Right atrium auricular region (tissue), 2 donors: ENCODE measurements at regions not wholly inside any gene's neighbourhood (a gene's known extent, or its start where the extent isn't known, plus 50 kb on each side); places are given as distances from the start of the nearest gene placed in this dataset.

Source experiments
- DNase-seq: peaks from one replicate; pipeline ENCODE4 v3.0.0-alpha.2; 2019; ENCODE audit warnings: low spot score
- H3K27ac ChIP-seq, 2 donors: fragments of 200-600 bp; sonication (generic); 1 replicate in 1 of 2; 2 replicates in 1 of 2; pipeline ENCODE4 v1.5.1; 2016 to 2019
- H3K27me3 ChIP-seq, 2 donors: fragments of 200-600 bp; sonication (generic); one replicate each; pipeline versions ENCODE4 v1.5.1 to v1.6.0; 2017 to 2019
- H3K36me3 ChIP-seq: fragments of 200-600 bp; sonication (generic); one replicate; pipeline ENCODE4 v1.5.1; 2016
- H3K4me1 ChIP-seq, 2 donors: fragments of 200-600 bp; sonication (generic); one replicate each; pipeline versions ENCODE4 v1.5.1 to v1.6.0; 2017 to 2019
- H3K4me3 ChIP-seq, 2 donors: fragments of 200-600 bp; sonication (generic); 1 replicate in 1 of 2; 2 replicates in 1 of 2; pipeline ENCODE4 v1.5.1; 2017 to 2019; ENCODE audit warnings: mild to moderate bottlenecking in 1 of 2, moderate library complexity in 1 of 2
- H3K9me3 ChIP-seq, 2 donors: fragments of 200-600 bp; sonication (generic); one replicate each; pipeline ENCODE4 v1.5.1; 2019
- CTCF ChIP-seq, 2 donors: fragments of 200-600 bp; sonication (generic); IDR thresholded peaks; one replicate each; pipeline ENCODE4 v1.5.1; 2019; ENCODE audit warnings: antibody characterized with exemption in 2 of 2

- H3K9me3 ChIP-seq = no peaks in the 10 kb centered on the region
- no peaks in the 10 kb centered on the region for H3K36me3 ChIP-seq
- no peaks in the 10 kb centered on the region for H3K27me3 ChIP-seq
- no peak for DNase-seq
- no peak overlapping the region for H3K4me3 ChIP-seq
- TF ChIP-seq CTCF (IDR thresholded peaks at IDR 0.05) = no peak
- H3K4me1 ChIP-seq = no peaks in the 10 kb centered on the region
- H3K27ac ChIP-seq = no peak overlapping the region
Observed at GRCh38 chr4:13865871-13866669, 238.5 kb upstream of the BOD1L1 start.

- H3K36me3 ChIP-seq = no peaks in the 10 kb centered on the region
- TF ChIP-seq CTCF (IDR thresholded peaks at IDR 0.05) = no peak
- no peak for DNase-seq
- H3K27me3 ChIP-seq = no peaks in the 10 kb centered on the region
- H3K4me3 ChIP-seq = no peak overlapping the region
- no peaks in the 10 kb centered on the region for H3K4me1 ChIP-seq
- no peaks in the 10 kb centered on the region for H3K9me3 ChIP-seq
- H3K27ac ChIP-seq = no peak overlapping the region
Observed at GRCh38 chr4:13866881-13867280, 239.4 kb upstream of the BOD1L1 start.

GRCh38 chr4:13872155-13872554 lies 244.6 kb upstream of the BOD1L1 start:
- no peak for TF ChIP-seq CTCF (IDR thresholded peaks at IDR 0.05)
- Histone ChIP-seq H3K36me3 (no peaks in the 10 kb centered on the region), H3K9me3 (no peaks in the 10 kb centered on the region), H3K4me1 (no peaks in the 10 kb centered on the region), H3K4me3 (no peak overlapping the region), H3K27me3 (no peaks in the 10 kb centered on the region), H3K27ac (no peak overlapping the region)
- no peak for DNase-seq

GRCh38 chr4:13872955-13873354 lies 245.4 kb upstream of the BOD1L1 start:
- Histone ChIP-seq H3K27ac (no peak overlapping the region), H3K9me3 (no peaks in the 10 kb centered on the region), H3K4me3 (no peak overlapping the region), H3K36me3 (no peaks in the 10 kb centered on the region), H3K27me3 (no peaks in the 10 kb centered on the region), H3K4me1 (no peaks in the 10 kb centered on the region)
- no peak for TF ChIP-seq CTCF (IDR thresholded peaks at IDR 0.05)
- no peak for DNase-seq

- DNase-seq = no peak
- Histone ChIP-seq H3K4me3 (no peak overlapping the region), H3K4me1 (no peaks in the 10 kb centered on the region), H3K36me3 (no peaks in the 10 kb centered on the region), H3K27me3 (no peaks in the 10 kb centered on the region), H3K9me3 (no peaks in the 10 kb centered on the region), H3K27ac (no peak overlapping the region)
- no peak for TF ChIP-seq CTCF (IDR thresholded peaks at IDR 0.05)
Observed at GRCh38 chr4:13875181-13875580, 247.7 kb upstream of the BOD1L1 start.

- no peaks in the 10 kb centered on the region for H3K9me3 ChIP-seq
- no peak overlapping the region for H3K4me3 ChIP-seq
- no peak for TF ChIP-seq CTCF (IDR thresholded peaks at IDR 0.05)
- no peak overlapping the region for H3K27ac ChIP-seq
- no peaks in the 10 kb centered on the region for H3K36me3 ChIP-seq
- no peak for DNase-seq
- H3K27me3 ChIP-seq = no peaks in the 10 kb centered on the region
- no peaks in the 10 kb centered on the region for H3K4me1 ChIP-seq
Observed at GRCh38 chr4:13876131-13876530, 248.6 kb upstream of the BOD1L1 start.
